HG02970 (cell line): ENCODE measurements at regions not wholly inside any gene's neighbourhood (a gene's known extent, or its start where the extent isn't known, plus 50 kb on each side); places are given as distances from the start of the nearest gene placed in this dataset.
"Not testable (repeated sequence)": the region's sequence is repeated elsewhere in the genome, so short reads cannot be mapped to it uniquely, and the experiment has no call there.

Experiments used
- ATAC-seq: cut with Tn5 transposase; IDR thresholded peaks from one replicate; pipeline ENCODE4 v1.9.1; 2021; ENCODE audit warnings: mild to moderate bottlenecking, moderate library complexity, moderate number of reproducible peaks; ENCODE audit not compliant: unreplicated experiment, low FRiP score

GRCh38 chr18:1522249-1522615 lies 617.6 kb downstream of the ADCYAP1 start:
- no peak for ATAC-seq

GRCh38 chr18:1526991-1527390 lies 622.3 kb downstream of the ADCYAP1 start:
- no peak for ATAC-seq

GRCh38 chr18:1527805-1528204 lies 623.1 kb downstream of the ADCYAP1 start:
- no peak for ATAC-seq

GRCh38 chr18:1528447-1528846 lies 623.8 kb downstream of the ADCYAP1 start:
- ATAC-seq = no peak

GRCh38 chr18:1528964-1529509 lies 624.4 kb downstream of the ADCYAP1 start:
- ATAC-seq = no peak

GRCh38 chr18:1530650-1531049 lies 626.0 kb downstream of the ADCYAP1 start:
- ATAC-seq = no peak

- no peak for ATAC-seq
Measured at GRCh38 chr18:1539276-1539675, 634.6 kb downstream of the ADCYAP1 start.

- no peak for ATAC-seq
Measured at GRCh38 chr18:1541478-1541877, 636.8 kb downstream of the ADCYAP1 start.

GRCh38 chr18:1542230-1542774 lies 637.6 kb downstream of the ADCYAP1 start:
- ATAC-seq = no peak

- no peak for ATAC-seq
Measured at GRCh38 chr18:1544016-1544415, 639.3 kb downstream of the ADCYAP1 start.

- ATAC-seq = not testable (repeated sequence)
Measured at GRCh38 chr18:1557711-1558110, 653.0 kb downstream of the ADCYAP1 start.

- no peak for ATAC-seq
Measured at GRCh38 chr18:1559563-1559962, 654.9 kb downstream of the ADCYAP1 start.

GRCh38 chr18:1564793-1565192 lies 660.1 kb downstream of the ADCYAP1 start:
- no peak for ATAC-seq

GRCh38 chr18:1571206-1571605 lies 666.5 kb downstream of the ADCYAP1 start:
- no peak for ATAC-seq

- ATAC-seq = no peak
Measured at GRCh38 chr18:1573732-1574131, 669.1 kb downstream of the ADCYAP1 start.

GRCh38 chr18:1575084-1575483 lies 670.4 kb downstream of the ADCYAP1 start:
- ATAC-seq = no peak

GRCh38 chr18:1578505-1578904 lies 673.8 kb downstream of the ADCYAP1 start:
- ATAC-seq = no peak

- ATAC-seq = no peak
Measured at GRCh38 chr18:1581581-1581980, 676.9 kb downstream of the ADCYAP1 start.

GRCh38 chr18:1585881-1586488 lies 681.3 kb downstream of the ADCYAP1 start:
- ATAC-seq = no peak

GRCh38 chr18:1593091-1593490 lies 688.4 kb downstream of the ADCYAP1 start:
- no peak for ATAC-seq

GRCh38 chr18:1595195-1595594 lies 690.5 kb downstream of the ADCYAP1 start:
- no peak for ATAC-seq

- no peak for ATAC-seq
Measured at GRCh38 chr18:1599196-1599595, 694.5 kb downstream of the ADCYAP1 start.
